Activated CD4-positive, alpha-beta T cell treated with anti-CD3 and anti-CD28 coated beads, Interleukin-2, amount 50 U/mL, for 48 hours (primary cell): ENCODE measurements at regions not wholly inside any gene's neighbourhood (a gene's known extent, or its start where the extent isn't known, plus 50 kb on each side); places are given as distances from the start of the nearest gene placed in this dataset.
"Not testable (repeated sequence)": the region's sequence is repeated elsewhere in the genome, so short reads cannot be mapped to it uniquely, and the experiment has no call there.

Experiments used
- DNase-seq, 2 experiments: peaks; one replicate each; pipeline ENCODE4 v3.0.0-alpha.2; 2020

DNA sequence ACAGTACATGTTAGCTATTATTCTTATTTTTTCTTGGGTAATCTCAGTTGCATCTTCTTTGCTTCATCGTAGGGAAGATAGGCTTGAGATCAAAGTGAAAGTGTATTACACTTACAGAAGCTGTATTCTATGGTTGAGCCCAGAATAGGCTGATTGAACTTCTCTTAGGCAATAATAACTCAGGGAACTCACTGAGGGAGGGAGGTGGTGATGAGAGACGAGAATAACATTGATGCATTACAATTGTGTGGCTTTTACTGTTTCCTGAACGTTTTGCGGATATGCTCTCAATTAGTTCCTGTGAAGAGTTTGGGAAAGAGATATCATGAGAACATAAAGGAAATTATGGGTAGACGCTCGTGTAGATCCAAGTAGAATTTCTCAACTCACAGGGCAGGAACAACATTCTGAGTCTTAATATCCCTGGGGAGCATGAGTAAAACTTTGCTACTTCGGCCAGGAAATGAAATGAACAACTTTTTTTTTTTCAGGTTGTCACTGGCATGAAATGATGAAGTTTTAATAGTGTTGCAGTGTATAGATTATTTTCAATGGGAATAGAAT lies 302.2 kb downstream of the TUSC7 start:
- DNase-seq, result no peak

DNA sequence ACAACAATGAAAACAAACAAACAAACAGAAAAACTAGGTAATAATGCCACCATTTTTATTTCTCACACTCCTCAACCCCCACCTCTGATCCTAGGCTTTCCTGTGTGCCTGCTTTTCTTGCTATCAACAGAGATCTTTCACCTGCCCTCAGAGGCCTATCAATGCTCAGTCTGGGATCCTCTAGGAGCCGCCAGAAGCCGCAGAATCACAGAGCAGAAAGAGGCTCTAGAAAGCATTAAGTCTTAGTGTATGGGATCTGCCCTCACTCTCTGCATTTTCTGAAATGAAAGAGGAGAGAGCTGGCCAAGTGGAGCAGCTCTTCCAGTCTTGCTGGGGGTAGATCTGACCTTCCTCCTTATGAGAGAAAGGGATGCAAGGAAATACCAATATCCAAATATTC lies 306.8 kb downstream of the TUSC7 start:
- DNase-seq, result no peak

DNA sequence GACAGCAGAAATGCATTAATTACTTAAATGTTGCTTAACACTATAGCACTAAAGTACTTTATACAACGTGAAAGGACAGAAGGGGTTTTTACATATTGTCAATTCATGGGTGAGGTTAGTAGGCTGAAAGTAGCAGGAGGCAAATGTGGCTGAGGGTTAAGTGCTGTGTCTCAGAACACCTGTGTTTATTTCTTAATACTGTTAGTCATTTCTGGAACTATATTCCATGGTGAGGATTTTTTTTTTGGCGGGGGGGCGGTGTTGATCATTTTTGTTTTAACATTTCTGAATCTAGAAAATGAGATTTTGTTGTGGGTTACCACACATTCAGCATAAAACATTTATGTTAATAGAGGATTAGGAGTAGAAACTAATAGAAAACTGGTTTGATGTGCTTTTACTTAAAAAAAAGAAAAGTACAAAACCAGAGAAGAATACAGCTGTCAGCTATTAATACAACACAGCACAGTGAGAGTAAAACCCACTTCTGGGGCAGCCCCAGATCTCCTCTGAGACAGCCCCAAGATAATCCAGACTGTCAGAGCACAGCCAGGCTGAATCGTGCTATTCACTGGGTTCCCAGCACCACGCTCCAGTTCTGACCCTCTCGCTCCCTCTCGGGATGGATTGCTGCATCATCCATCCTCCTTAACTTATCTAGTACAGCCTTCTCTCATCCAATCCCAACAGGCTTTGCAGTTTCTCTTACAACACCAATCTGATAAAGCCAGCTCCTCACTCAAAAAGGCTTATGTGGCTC lies 307.7 kb downstream of the TUSC7 start:
- no peak for DNase-seq

DNA sequence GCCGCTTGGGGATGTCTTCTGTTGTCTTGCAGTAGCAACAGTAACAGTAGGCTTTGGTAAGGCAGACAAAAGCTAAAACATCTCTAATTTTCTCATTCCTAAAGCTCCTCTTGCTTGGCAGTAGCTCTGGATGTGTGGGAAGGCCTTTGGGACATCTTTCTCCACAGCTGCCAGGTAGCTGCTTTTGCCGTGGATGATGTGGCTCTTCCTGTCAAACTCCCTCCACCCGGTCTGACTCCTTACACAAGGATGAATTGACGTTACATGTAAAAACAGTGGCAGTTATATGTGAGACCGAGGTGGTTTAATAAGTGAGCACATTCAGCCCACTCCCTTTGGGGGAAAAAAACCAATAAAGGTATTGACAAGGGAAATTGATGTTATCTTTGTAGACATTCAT lies 309.1 kb downstream of the TUSC7 start:
- DNase-seq, result no peak

DNA sequence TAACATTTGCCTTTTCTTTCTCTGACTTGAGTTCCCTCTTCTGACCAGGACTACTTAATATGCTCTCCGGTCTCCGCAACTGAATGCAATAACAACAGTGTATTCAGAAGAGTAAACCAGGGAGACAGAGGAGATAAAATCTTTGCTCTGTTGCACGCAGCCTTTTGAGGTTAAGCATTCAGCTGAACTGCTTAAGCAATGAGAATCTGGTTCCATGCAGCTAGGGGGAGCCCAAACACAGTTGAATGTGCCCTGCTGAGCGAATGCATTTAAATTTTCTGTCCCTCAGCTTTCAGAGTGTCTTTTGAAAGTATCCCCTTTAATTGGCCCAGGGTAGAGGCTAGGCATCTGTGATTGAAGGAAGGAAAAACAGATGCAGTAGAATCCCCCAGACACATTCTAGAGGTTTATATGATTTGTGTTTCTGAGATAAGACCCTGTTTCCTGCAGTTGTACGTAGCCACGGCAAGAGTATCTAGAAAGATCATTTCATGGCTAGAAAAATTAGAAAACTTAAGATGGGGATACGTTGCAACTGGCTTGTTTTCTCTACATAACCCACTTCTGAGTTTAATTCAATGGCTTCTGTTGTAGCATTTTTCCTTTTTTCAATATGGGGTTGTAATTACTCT lies 309.6 kb downstream of the TUSC7 start:
- DNase-seq, result peak; percentile 2 to 21

DNA sequence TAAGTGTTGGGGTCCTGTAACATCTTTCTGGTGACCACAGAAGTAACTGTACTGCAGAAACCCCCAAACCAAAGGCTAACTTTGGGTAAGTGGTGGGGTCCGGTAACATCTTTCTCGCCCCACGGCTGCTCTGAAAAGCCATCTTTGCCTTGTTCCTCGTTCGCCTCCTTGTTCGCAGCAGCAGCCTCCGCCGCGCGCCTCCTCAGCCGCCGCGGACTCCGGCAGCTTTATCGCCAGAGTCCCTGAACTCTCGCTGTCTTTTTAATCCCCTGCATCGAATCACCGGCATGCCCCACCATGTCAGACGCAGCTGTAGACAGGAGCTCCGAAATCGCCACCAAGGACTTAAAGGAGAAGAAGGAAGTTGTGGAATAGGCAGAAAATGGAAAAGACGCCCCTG lies 316.8 kb downstream of the TUSC7 start:
- no peak for DNase-seq

DNA sequence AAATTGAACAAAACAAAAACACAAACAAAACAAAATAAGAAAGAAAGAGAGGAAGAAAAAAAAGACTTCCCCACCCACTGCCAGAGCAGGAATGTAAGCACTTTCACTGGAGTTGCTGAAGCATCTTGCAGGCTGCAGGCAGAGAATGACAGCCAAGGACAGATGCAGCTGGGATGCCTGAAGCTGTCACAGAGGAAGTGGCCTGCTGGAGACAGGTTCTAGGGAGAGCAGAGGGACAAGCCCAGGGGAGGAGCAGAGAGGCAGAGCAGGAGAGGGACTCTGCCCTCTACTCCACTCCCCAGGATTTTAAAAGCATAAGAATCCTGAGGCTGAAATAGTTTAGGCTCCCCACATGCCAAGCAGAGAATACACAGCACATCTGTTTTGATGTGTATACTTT lies 326.2 kb downstream of the TUSC7 start:
- no peak for DNase-seq

DNA sequence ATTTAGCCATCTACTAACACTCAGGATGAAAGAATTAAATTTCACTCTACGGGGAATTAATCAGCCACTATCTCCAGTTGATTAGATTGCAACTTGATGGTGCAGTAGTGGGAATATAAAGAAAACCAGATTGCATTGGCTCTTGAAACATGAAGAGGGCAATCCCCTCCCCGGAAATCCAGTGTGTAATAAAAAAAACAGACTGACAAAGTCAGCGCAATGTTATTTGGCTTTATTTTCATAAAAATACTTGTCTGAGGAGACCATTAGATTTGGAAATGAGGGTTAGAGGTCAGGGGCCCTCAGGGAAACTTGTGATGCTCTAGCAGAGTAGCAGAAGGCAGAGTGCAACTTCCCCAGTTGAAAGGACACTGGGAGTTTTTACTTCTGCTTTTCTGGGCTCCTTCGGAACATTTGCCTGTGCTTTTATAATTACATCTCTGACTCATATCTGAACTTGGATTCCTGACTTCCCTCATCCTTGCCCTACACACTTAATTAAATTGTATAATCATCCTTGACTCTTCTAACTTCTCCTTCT lies 326.8 kb downstream of the TUSC7 start:
- no peak for DNase-seq

DNA sequence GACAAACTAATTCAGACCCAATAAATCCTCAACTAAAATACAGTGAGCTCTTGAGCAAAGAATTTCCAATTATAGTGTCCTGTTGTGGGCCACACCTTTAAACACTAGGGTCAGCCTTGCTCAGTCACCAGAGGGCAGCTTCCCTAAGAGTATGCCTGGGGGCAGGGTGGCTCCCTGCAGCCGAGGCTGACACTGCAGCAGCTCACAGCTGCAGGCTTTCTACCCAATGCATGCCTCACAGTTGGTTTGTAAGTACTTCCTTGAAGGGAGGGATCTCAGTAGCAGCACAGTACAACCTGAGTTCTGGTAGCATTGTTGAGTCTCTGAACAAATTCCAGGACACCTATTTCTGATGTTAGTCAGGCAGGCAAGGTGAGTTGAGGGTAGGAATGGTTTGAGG lies 335.6 kb downstream of the TUSC7 start:
- DNase-seq, result no peak

DNA sequence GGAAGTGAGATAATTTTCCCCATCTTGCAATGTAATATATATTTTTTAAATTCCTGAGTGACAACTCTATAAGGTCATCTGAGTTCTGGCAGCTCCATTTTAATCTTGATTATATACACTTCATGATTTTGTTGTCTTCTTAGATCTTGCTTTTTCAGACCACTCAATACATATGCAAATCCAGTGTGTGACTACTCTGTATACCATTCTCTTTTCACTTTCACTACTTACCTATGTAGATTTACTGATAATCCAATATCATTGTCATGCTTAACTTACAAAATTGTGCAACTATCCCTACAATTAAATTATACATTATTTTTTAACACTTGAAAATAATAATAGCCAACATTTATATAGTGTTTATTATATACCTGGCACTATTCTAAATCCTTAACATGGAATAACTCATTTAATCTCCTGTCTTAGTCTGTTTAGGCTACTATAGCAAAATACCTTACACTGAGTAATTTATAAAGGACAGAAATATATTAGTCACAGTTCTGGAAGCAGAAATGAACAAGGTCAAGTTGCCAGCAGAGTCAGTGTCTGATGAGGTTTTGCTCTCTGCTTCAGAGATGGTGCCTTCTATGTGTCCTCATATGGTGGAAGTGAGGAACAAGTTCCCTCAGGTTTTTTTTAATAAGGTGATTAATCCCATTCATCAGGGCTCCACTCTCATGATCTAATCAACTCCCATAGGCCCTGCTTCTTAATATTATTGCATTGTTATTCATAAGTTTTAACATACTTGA lies 338.5 kb downstream of the TUSC7 start:
- no peak for DNase-seq

DNA sequence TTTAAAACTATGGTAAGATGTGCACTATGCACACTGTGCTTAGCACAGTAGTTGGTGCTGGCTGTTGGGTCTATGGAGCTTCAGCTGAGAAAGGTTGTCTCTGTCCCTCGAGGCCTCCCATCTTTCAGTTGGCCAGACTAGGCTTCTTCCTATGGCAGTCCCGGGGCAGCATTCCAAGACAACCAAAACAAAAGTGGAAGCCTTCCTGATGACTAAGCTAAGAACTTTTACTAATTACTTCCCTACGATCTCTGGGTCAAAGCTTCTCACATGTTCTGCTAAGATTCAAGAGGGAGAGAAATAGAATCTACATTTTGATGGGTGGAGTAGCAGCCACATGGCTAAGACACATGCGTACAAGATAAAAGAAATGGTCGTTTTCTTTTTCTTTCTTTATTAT lies 342.8 kb downstream of the TUSC7 start:
- no peak for DNase-seq

DNA sequence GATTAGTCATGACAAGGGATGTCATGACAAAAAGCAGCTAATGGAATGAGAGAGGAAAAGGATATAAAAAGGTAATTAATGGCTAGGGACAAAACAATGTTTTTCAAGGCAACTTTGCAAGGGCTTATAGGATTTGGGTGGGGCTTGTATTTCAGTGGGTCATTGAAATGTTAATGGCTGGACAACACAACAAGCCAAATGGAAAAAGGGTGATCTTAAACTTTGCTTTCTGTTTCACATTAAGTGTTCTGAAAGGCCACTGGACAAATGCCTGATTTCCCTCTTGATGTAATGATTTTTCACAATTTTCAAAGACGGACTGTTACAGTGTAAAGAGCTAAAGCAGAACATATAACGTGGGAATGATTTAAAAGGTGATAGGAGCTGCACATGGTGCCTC lies 345.0 kb downstream of the TUSC7 start:
- DNase-seq, result no peak

DNA sequence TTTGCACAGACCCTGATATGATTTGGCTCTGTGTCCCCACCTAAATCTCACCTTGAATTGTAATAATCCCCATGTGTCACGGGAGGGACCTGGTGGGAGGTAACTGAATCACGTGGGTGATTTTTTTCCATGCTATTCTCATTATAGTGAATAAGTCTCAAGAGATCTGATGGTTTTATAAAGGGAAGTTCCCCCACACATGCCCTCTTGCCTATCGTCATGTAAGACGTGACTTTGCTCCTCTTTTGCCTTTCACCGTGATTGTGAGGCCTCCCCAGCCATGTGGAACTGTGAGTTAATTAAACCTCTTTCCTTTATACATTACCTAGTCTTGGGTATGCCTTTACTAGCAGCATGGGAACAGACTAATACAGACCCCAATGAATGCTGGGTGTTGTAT lies 347.4 kb downstream of the TUSC7 start:
- DNase-seq, result not testable (repeated sequence)

DNA sequence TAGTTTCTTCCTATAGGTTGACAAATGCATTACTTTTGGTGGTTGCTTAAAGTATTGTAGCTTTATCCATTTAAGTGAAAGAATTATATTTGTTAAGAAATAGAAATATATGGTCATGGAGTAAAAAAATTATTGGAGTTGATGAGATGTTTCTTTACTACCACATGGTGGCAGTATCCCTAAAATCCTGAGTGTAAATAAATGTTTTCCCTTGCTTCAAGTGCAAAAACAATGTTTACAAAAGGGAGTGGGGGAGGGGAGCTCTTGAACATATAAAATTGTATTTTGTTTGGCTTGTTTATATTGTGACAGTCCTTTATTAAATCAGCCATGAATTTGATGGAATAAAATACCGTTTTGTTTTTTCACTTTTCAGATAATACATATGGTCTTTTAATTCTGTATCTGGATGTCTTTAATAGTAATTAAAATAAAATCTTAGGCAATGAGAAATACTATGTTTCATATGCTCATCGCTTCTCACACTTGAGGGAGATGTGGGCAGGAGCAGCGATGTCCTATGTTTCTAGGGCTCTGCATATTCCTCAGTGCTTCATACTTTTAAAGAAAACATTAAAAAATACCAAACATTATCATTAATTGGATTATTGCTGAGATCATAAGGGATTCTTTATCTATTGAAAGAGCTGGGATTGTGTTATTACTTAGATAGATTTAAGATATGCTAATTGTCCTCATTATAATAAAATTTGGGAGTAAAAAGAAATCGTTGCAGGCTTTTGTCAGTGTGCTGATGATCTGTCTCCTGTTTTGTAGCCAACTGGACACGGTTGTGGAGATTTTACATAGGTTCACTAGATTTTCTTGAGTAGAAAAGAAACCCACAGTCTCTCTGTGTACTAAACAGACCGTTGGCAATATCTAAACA lies 349.7 kb downstream of the TUSC7 start:
- DNase-seq, result no peak

DNA sequence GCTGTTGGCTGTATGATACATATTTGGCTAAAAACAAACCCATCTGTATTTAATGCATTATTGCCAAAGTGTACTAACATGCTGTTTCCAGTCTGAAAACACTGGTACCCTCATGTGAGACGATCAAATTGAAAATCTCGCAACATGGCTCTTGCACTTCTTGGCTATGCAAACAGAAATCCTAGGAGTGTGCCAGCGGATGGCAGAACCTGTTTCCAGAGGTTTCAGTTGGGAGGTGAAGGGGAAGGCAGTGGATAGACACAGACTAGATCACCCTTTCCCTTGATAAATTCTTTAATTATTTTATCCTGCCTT lies 350.3 kb downstream of the TUSC7 start:
- no peak for DNase-seq

DNA sequence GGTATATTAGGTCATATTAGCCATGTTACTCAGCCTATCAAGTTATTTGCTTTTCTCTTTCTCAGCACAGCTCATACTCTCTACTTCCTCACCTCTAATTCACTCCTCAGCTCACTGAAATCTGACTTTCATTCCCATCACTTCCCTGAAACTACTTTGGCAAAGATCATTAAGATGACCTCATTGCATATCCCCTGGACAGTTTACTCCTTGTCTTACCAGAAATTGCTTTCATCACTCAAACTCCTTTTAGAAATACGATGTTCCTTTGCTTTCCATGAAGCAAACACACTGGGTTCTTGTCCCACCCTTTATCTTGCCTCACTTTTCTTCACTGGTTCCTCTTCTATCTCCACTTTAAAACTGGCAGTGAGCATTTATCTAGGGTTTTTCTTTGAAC lies 354.4 kb downstream of the TUSC7 start:
- DNase-seq, result no peak

DNA sequence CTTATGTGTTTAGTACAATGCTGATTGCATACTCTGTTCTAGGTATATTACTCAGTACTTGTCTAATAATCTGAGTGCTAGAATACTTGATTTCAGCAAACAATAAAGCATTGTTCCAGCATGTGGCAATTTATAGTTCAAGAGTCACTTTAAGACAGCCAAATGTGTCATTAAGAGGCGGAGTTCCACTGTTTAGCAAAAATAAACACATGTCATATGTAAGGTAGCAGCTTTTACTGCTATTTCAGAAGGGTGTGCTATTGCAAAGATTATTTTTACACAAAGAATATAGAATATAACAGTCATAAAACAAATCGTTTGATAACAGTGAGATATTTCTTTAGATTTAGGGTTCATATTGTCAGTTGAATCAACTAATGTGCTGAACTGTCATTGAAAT lies 358.7 kb downstream of the TUSC7 start:
- DNase-seq, result no peak

DNA sequence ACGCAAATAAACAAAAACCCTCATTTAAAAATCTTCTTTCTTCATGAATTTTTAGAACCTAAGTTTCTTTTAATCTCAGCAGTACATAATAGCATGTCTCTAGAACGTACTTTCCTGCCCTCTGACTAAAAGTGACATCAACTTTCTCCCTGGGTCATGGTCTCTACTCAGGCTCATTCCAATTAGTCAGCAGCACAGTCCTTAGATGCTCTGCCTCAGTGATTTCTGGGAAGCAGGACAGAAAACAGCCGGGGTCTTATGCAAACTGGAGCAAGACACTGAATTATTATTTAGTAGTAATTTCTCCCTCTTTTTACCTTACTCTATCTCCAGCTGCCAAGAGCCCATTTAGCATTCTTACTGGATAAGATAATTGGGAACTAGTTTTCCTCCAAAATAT lies 365.2 kb downstream of the TUSC7 start:
- DNase-seq, result no peak

DNA sequence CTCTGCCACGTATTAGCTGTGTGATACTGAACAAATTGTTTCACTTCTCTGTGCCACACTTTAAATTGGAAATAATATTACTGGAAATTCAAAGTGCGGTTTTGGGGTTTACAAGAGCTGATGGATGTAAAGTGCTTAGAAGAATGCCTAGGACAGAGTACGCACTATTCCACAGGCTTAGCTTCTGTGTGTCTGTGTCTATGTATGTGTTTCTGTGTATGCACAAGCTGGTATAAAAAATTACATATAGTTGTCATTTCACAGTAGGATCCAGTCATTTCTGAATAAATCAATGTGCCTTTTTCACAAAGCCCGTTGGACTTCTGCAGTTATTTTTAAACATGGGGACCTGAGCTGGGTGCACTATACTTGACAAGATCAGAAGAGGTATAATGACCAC lies 370.4 kb downstream of the TUSC7 start:
- DNase-seq, result no peak

DNA sequence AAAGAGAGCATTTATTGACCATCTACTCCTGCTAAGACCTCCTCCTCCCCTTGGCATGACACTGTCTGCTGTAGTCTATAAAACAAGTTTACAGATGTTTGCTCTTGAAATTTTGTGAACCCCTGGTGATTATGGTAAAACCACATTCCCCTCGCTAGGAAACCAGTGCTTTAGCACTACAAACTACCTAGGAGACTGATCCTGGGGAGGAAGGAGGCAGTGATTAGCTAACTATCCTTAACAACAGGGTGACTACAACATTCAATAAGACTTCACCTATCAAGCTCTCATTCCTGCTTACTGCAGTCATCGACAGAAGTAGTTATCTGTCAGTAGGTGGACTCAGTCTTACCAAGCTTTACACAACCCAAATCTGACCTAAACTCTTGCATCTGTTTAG lies 371.3 kb downstream of the TUSC7 start:
- DNase-seq, result no peak

DNA sequence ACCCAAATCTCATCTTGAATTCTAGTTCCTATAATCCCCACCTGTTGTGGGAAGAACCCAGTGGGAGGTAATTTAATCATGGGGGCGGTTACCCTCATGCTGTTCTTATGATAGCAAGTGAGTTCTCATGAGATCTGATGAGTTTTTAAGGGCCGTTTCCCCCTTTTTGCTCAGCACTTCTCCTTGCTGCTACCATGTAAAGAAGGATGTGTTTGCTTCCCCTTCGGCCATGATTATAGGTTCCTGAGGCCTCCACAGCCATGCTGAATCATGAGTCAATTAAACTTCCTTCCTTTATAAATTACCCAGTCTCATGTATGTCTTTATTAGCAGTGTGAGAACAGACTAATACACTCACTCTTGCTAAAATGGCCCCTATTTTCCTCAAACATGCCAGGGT lies 374.7 kb downstream of the TUSC7 start:
- DNase-seq, result no peak

DNA sequence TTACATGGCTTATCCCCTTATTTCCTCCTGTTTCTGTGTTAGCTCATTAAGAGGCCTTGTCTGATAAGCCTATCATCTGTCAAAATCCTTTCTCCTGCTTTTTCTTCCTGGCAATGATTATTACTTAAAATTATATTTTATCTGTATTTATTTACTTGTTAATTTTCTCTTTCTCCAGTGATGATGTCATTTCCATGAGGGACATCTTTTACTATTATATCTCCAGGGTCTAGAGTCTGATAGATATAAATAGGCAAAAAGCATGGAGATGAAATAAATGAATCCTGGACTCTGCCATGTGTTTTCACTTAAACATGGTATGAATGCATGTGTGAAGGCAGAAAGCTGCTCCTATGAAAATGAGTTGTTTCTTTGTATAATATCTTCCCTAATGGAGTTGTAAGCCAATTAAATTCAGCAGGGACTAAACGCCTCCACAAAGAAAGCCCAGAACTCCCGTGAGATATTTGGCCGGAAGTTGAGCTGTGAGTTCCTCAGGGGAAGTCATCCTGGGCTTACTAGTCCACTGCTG lies 375.2 kb downstream of the TUSC7 start:
- DNase-seq, result no peak
